ENCODE measurements at regions not wholly inside any gene's neighbourhood (a gene's known extent, or its start where the extent isn't known, plus 50 kb on each side); places are given as distances from the start of the nearest gene placed in this dataset.
"Not testable (repeated sequence)": the region's sequence is repeated elsewhere in the genome, so short reads cannot be mapped to it uniquely, and the experiment has no call there.

- peaks cover 6% of the 10 kb centered on the region; the same call in 1 of the 2 replicates for H3K4me1 ChIP-seq (ENCODE audit: insufficient read depth, low read length)
- H3K9ac ChIP-seq (ENCODE audit: low read depth, low read length) = no peak overlapping the region
- no peaks in the 10 kb centered on the region for H3K9me3 ChIP-seq (ENCODE audit: control insufficient read depth, insufficient read depth, low read length)
- no peaks in the 10 kb centered on the region for H3K36me3 ChIP-seq (ENCODE audit: insufficient read depth, low read length)
These were observed 209.6 kb downstream of the TFAP2B start for GRCh38 chr6:51028276-51028675.

DNA sequence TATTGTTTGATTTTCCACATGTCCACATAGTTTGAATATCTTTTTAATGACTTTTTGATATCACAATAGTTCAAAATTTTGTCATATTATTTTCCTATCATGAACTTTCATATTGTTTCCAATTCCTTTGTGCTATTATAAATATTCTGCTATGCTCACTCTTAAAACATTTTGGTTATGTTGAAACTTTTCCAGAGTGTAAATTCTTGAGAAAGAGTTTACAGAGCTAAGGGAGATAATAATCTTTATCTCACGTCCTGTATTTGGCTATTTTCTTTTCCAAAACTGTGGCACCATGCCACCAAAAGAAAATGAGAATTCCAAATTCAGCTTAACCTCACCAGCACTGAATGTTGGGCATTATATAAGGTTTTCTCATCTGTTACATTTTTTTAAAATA is 210.9 kb downstream of the TFAP2B start:
- Histone ChIP-seq H3K36me3 (ENCODE audit: insufficient read depth, low read length) (no peaks in the 10 kb centered on the region), H3K4me1 (ENCODE audit: insufficient read depth, low read length) (peaks cover 3% of the 10 kb centered on the region; the same call in 1 of the 2 replicates), H3K9me3 (ENCODE audit: control insufficient read depth, insufficient read depth, low read length) (no peaks in the 10 kb centered on the region), H3K9ac (ENCODE audit: low read depth, low read length) (no peak overlapping the region)

GRCh38 chr6:51045548-51045947 is 226.9 kb downstream of the TFAP2B start:
- H3K9me3 ChIP-seq (ENCODE audit: control insufficient read depth, insufficient read depth, low read length) = no peaks in the 10 kb centered on the region
- no peaks in the 10 kb centered on the region for H3K4me1 ChIP-seq (ENCODE audit: insufficient read depth, low read length)
- H3K36me3 ChIP-seq (ENCODE audit: insufficient read depth, low read length) = no peaks in the 10 kb centered on the region
- H3K9ac ChIP-seq (ENCODE audit: low read depth, low read length) = no peak overlapping the region

- no peak overlapping the region for H3K9ac ChIP-seq (ENCODE audit: low read depth, low read length)
- no peaks in the 10 kb centered on the region for H3K9me3 ChIP-seq (ENCODE audit: control insufficient read depth, insufficient read depth, low read length)
- H3K36me3 ChIP-seq (ENCODE audit: insufficient read depth, low read length) = no peaks in the 10 kb centered on the region
- H3K4me1 ChIP-seq (ENCODE audit: insufficient read depth, low read length) = no peaks in the 10 kb centered on the region
These were observed 230.8 kb downstream of the TFAP2B start for GRCh38 chr6:51049288-51049982.

GRCh38 chr6:51049983-51050877 is 231.6 kb downstream of the TFAP2B start:
- no peaks in the 10 kb centered on the region for H3K9me3 ChIP-seq (ENCODE audit: control insufficient read depth, insufficient read depth, low read length)
- no peak overlapping the region for H3K9ac ChIP-seq (ENCODE audit: low read depth, low read length)
- no peaks in the 10 kb centered on the region for H3K36me3 ChIP-seq (ENCODE audit: insufficient read depth, low read length)
- no peaks in the 10 kb centered on the region for H3K4me1 ChIP-seq (ENCODE audit: insufficient read depth, low read length)

GRCh38 chr6:51052716-51053115 is 234.0 kb downstream of the TFAP2B start:
- not testable (repeated sequence) for H3K36me3 ChIP-seq (ENCODE audit: insufficient read depth, low read length); H3K9ac ChIP-seq (ENCODE audit: low read depth, low read length); H3K4me1 ChIP-seq (ENCODE audit: insufficient read depth, low read length); H3K9me3 ChIP-seq (ENCODE audit: control insufficient read depth, insufficient read depth, low read length)

- not testable (repeated sequence) for H3K9me3 ChIP-seq (ENCODE audit: control insufficient read depth, insufficient read depth, low read length); H3K4me1 ChIP-seq (ENCODE audit: insufficient read depth, low read length); H3K9ac ChIP-seq (ENCODE audit: low read depth, low read length); H3K36me3 ChIP-seq (ENCODE audit: insufficient read depth, low read length)
These were observed 236.6 kb downstream of the TFAP2B start for GRCh38 chr6:51055316-51055715.

- H3K9ac ChIP-seq (ENCODE audit: low read depth, low read length) = no peak overlapping the region
- no peaks in the 10 kb centered on the region for H3K4me1 ChIP-seq (ENCODE audit: insufficient read depth, low read length)
- no peaks in the 10 kb centered on the region for H3K9me3 ChIP-seq (ENCODE audit: control insufficient read depth, insufficient read depth, low read length)
- H3K36me3 ChIP-seq (ENCODE audit: insufficient read depth, low read length) = no peaks in the 10 kb centered on the region
These were observed 238.6 kb downstream of the TFAP2B start for GRCh38 chr6:51057296-51057695.

- H3K4me1 ChIP-seq (ENCODE audit: insufficient read depth, low read length) = no peaks in the 10 kb centered on the region
- no peaks in the 10 kb centered on the region for H3K9me3 ChIP-seq (ENCODE audit: control insufficient read depth, insufficient read depth, low read length)
- H3K36me3 ChIP-seq (ENCODE audit: insufficient read depth, low read length) = no peaks in the 10 kb centered on the region
- H3K9ac ChIP-seq (ENCODE audit: low read depth, low read length) = no peak overlapping the region
These were observed 241.6 kb downstream of the TFAP2B start for GRCh38 chr6:51060262-51060762.

GRCh38 chr6:51062166-51062722 is 243.6 kb downstream of the TFAP2B start:
- Histone ChIP-seq H3K4me1 (ENCODE audit: insufficient read depth, low read length) (no peaks in the 10 kb centered on the region), H3K9ac (ENCODE audit: low read depth, low read length) (no peak overlapping the region), H3K36me3 (ENCODE audit: insufficient read depth, low read length) (no peaks in the 10 kb centered on the region), H3K9me3 (ENCODE audit: control insufficient read depth, insufficient read depth, low read length) (no peaks in the 10 kb centered on the region)

- no peak overlapping the region for H3K9ac ChIP-seq (ENCODE audit: low read depth, low read length)
- no peaks in the 10 kb centered on the region for H3K4me1 ChIP-seq (ENCODE audit: insufficient read depth, low read length)
- no peaks in the 10 kb centered on the region for H3K36me3 ChIP-seq (ENCODE audit: insufficient read depth, low read length)
- no peaks in the 10 kb centered on the region for H3K9me3 ChIP-seq (ENCODE audit: control insufficient read depth, insufficient read depth, low read length)
These were observed 259.3 kb downstream of the TFAP2B start for GRCh38 chr6:51077821-51078518.

- no peak overlapping the region for H3K9ac ChIP-seq (ENCODE audit: low read depth, low read length)
- H3K36me3 ChIP-seq (ENCODE audit: insufficient read depth, low read length) = no peaks in the 10 kb centered on the region
- peaks cover 3% of the 10 kb centered on the region; the same call in 1 of the 2 replicates for H3K9me3 ChIP-seq (ENCODE audit: control insufficient read depth, insufficient read depth, low read length)
- H3K4me1 ChIP-seq (ENCODE audit: insufficient read depth, low read length) = no peaks in the 10 kb centered on the region
These were observed 271.7 kb downstream of the TFAP2B start for GRCh38 chr6:51090343-51090742.

GRCh38 chr6:51093871-51094270 is 275.2 kb downstream of the TFAP2B start:
- Histone ChIP-seq H3K9me3 (ENCODE audit: control insufficient read depth, insufficient read depth, low read length) (peaks cover 2% of the 10 kb centered on the region; the same call in 1 of the 2 replicates), H3K36me3 (ENCODE audit: insufficient read depth, low read length) (no peaks in the 10 kb centered on the region), H3K9ac (ENCODE audit: low read depth, low read length) (no peak overlapping the region), H3K4me1 (ENCODE audit: insufficient read depth, low read length) (no peaks in the 10 kb centered on the region)

DNA sequence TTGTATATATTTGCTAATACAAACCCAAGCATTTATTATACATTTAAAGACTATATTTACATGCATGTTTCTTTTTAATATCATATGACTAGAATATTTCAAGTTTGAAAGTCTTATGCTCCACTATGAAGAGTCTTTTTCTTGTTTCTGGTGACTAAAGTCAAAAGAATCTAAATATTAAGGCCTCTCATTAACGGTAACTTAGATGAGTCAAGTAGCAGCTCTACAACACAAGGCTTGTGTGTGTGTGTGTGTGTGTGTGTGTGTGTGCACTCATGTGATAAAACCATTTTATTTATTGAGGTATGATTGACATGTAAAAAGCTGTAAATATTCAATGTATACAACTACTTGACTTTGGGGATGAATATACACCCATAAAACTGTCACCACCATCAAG is 275.6 kb downstream of the TFAP2B start:
- no peaks in the 10 kb centered on the region for H3K36me3 ChIP-seq (ENCODE audit: insufficient read depth, low read length)
- H3K9me3 ChIP-seq (ENCODE audit: control insufficient read depth, insufficient read depth, low read length) = no peaks in the 10 kb centered on the region; the same call in 1 of the 2 replicates
- no peaks in the 10 kb centered on the region for H3K4me1 ChIP-seq (ENCODE audit: insufficient read depth, low read length)
- no peak overlapping the region for H3K9ac ChIP-seq (ENCODE audit: low read depth, low read length)
